SK-N-SH treated with all-trans-retinoic acid at 6 μM for 48 hours (cell line): ENCODE measurements at regions not wholly inside any gene's neighbourhood (a gene's known extent, or its start where the extent isn't known, plus 50 kb on each side); places are given as distances from the start of the nearest gene placed in this dataset.

Experiments
- ARNTL ChIP-seq: fragments of 450-650 bp; formaldehyde crosslinking; IDR thresholded peaks from 2 replicates; pipeline ENCODE4 v1.5.0; 2020; ENCODE audit warnings: low read depth, mild to moderate bottlenecking, moderate library complexity, borderline replicate concordance
- CSDC2 ChIP-seq: fragments of 250-450 bp; sonication (Bioruptor Pico); IDR thresholded peaks from 2 replicates; pipeline ENCODE4 v1.5.0; 2020; ENCODE audit warnings: mild to moderate bottlenecking, moderate library complexity
- OSR1 ChIP-seq: fragments of 250-450 bp; sonication (Bioruptor Pico); IDR thresholded peaks from 2 replicates; pipeline ENCODE4 v1.8.0; 2022; ENCODE audit warnings: moderate library complexity, mild to moderate bottlenecking, inconsistent platforms
- RARB ChIP-seq: fragments of 250-450 bp; sonication (Bioruptor Pico); IDR thresholded peaks from 2 replicates; pipeline ENCODE4 v1.8.0; 2021; ENCODE audit warnings: mild to moderate bottlenecking, moderate library complexity
- TOX ChIP-seq: fragments of 250-450 bp; sonication (Bioruptor Pico); IDR thresholded peaks from 2 replicates; pipeline ENCODE4 v1.8.0; 2021; ENCODE audit warnings: mild to moderate bottlenecking, moderate library complexity, borderline replicate concordance
- ZC3H10 ChIP-seq: fragments of 250-450 bp; sonication (Bioruptor Pico); IDR thresholded peaks from 2 replicates; pipeline ENCODE4 v1.5.1; 2021; ENCODE audit warnings: mild to moderate bottlenecking, moderate library complexity
- ZFP3 ChIP-seq: fragments of 250-450 bp; sonication (Bioruptor Pico); IDR thresholded peaks from 2 replicates; pipeline ENCODE4 v1.5.0; 2020; ENCODE audit warnings: mild to moderate bottlenecking, moderate library complexity
- TF ChIP-seq, protein P1 (sequence below): fragments of 250-450 bp; sonication (Bioruptor Pico); IDR thresholded peaks from 2 replicates; pipeline ENCODE4 v1.8.0; 2020; ENCODE audit warnings: mild to moderate bottlenecking, moderate library complexity, borderline replicate concordance
- TF ChIP-seq, protein P2 (sequence below): fragments of 250-450 bp; sonication (Bioruptor Pico); IDR thresholded peaks from 2 replicates; pipeline ENCODE4 v1.5.1; 2020; ENCODE audit warnings: low read depth, mild to moderate bottlenecking, moderate library complexity

DNA sequence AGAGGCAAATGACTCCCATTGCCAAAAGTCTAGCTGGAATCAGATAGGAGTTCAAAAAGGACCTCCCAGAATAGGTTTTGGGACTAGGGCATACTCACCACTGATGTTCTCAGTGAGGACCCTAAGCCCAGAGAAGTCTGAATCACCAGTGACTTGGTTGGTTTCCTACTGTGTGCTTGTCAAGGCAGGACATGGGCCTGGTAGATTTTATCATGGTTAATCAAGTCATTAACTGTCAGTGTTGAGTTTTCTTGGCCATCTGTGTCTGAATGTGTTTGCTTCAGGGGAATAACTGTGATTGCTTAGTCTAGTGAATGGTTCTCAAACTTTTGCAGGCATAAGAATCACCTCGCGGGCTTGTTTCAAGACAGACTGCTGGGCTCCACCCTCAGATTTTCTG lies 99.0 kb upstream of the GDNF start:
- TF ChIP-seq ARNTL (CRISPR knock-in tag) (no peak), ZC3H10 (CRISPR knock-in tag) (no peak), TOX (CRISPR knock-in tag) (no peak), ZFP3 (CRISPR knock-in tag) (no peak), OSR1 (CRISPR knock-in tag) (no peak), CSDC2 (no peak), RARB (no peak)
- TF ChIP-seq, protein P1, sequence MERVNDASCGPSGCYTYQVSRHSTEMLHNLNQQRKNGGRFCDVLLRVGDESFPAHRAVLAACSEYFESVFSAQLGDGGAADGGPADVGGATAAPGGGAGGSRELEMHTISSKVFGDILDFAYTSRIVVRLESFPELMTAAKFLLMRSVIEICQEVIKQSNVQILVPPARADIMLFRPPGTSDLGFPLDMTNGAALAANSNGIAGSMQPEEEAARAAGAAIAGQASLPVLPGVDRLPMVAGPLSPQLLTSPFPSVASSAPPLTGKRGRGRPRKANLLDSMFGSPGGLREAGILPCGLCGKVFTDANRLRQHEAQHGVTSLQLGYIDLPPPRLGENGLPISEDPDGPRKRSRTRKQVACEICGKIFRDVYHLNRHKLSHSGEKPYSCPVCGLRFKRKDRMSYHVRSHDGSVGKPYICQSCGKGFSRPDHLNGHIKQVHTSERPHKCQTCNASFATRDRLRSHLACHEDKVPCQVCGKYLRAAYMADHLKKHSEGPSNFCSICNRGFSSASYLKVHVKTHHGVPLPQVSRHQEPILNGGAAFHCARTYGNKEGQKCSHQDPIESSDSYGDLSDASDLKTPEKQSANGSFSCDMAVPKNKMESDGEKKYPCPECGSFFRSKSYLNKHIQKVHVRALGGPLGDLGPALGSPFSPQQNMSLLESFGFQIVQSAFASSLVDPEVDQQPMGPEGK (CRISPR knock-in tag), result no peak
- TF ChIP-seq, protein P2, sequence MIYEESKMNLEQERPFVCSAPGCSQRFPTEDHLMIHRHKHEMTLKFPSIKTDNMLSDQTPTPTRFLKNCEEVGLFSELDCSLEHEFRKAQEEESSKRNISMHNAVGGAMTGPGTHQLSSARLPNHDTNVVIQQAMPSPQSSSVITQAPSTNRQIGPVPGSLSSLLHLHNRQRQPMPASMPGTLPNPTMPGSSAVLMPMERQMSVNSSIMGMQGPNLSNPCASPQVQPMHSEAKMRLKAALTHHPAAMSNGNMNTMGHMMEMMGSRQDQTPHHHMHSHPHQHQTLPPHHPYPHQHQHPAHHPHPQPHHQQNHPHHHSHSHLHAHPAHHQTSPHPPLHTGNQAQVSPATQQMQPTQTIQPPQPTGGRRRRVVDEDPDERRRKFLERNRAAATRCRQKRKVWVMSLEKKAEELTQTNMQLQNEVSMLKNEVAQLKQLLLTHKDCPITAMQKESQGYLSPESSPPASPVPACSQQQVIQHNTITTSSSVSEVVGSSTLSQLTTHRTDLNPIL (CRISPR knock-in tag), result no peak
